ENCODE measurements at regions not wholly inside any gene's neighbourhood (a gene's known extent, or its start where the extent isn't known, plus 50 kb on each side); places are given as distances from the start of the nearest gene placed in this dataset.
A peak's percentile ranks its signal among the peaks of the same experiment; 100 is the strongest.
"Not testable (repeated sequence)": the region's sequence is repeated elsewhere in the genome, so short reads cannot be mapped to it uniquely, and the experiment has no call there.

DNA sequence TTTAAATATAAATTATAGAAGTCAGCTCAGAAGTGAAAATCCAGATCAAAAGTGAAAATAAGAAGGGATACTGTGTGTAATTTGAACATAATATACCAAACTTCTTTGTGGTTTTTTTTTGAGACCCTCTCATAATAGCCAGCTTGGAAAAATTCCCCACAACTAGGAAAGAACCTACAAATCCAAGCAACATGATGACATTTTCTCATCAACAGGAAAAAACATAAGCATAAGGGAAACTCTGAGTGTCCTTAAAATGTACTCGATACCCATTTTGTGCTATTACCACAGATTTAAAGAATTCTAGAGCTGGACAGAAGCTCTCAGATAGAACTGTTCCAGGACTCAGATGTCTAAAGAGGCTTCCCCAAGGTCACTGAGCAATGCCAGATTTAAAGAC is 214.8 kb upstream of the KLF14 start:
- no peak for DNase-seq

DNA sequence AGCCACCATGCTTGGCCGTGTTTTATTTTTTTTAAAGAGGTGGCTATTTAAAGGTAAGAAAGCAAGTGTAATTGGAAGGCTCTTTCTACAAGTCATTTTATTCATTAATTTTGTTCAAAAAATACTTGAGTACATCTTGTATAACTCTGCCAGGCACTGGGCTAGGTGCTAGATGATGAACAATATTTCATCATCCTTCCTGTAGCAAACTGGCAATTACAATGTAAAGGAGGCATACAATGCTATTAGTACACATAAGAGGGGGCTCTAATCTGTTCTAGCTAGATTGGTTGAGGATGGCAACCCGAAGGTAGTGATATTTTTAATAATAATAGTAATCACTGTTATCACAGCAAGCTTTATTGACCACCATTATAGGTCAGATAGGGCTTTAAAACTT is 215.5 kb upstream of the KLF14 start:
- DNase-seq: no peak

DNA sequence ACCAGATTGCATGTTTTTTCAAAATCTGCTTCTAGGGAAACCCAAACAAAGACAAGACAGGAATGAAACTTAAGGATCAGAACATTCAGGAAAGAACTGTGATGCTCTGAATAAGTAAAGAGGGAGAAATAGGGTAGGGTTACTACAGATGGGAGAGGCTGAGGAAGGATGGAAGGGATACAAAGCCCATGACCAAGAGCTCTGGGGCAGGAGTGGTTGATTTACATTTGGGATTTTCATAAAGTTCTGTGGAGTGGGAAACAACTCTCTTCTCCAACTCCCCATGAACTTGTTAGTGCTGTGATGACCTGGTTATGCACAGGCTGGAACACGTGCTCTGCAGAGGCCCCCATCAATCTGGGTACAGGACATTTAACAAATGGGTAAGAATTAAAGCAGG is 216.0 kb upstream of the KLF14 start:
- DNase-seq: no peak

DNA sequence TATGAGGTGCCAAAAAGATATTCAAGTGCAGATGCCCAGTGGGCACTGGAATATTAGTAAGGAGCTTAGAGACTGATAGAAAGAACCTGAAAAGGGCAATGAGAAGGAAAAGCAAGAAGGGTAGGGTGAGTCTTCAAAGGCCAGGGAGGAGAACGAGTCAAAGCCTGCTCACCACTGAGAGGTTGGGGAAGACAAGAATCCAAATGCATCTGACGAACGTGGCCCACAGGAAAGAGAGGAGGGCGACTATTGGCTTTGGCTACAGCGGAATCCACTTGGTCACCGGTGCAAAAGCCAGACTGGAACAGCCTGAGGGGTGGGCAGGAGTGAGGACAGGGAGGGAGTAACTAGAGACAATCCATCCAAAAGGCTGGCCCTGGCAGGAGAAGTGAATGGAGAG is 216.7 kb upstream of the KLF14 start:
- no peak for DNase-seq

DNA sequence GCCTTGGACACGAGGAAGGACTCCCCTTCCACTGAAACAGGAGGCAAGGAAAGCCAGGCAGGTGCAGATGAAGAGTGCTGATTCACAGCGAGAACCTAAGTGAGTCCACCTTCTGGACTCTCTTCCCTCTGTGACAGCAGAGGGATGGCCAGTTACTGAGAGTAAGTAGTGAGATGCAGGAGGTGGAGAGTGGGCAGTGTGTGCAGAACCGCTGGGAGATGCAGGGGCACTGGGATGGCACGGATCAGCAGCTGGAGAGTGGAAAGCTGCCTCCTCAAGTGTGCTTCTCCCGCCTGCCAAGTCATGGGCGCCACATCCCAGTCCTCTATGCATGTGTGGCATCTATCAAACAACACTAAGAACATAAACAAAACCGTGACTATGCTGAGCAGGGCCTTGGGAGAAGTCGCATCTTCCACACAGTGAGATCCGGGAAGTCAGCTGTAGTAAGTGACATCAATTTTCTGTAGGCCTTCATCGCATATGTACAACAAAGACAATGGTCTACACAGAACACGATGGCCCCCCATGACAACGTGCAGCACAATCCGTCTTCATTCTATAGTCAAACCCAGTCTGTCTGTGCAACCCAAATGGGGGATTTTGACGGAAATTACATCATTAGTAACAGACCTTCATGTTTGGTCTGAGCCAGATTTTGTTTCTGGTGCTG is 217.4 kb upstream of the KLF14 start:
- peak; percentile 24 for DNase-seq

DNA sequence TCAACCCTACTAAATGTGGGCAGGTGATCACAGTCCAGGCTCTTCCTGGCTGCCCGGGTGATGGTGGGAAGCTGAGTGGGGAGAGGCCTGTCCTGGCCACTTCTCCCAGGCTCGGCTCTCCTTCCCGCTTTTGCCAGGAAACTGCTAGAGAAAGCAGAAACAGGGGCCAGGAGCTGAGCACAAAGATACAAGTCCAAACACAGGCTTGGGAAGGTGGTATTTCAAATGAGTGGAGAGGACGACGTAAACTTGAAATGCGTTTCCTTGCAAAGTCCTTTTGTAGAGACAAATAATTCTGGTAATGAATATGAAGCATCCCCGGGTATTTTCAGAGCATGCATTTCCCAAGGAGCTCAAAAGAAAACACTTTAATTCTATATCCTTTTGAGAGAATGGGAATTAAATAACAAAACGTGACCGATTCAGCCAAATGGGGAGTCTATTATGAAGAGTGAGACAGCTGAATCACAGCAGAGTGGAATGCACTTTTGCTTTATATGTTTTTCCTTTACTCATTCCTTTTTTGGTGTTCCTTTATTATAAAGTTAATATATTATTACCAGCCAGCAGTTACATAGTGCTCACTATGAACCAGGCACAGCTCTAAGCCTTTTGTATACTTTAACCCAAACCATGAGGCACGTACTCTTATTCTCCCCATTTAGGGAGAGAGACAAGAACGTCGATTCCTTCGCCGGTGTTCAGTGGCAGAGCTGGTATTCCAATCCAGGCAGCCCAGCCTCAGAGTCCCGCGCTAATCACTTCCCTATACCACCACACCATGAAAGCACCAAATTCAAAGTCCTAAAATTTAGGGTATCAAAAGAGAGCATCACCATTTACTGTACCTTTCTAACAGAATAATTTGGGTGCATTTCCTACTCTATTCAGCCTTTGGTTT is 218.2 kb upstream of the KLF14 start:
- no peak for DNase-seq

DNA sequence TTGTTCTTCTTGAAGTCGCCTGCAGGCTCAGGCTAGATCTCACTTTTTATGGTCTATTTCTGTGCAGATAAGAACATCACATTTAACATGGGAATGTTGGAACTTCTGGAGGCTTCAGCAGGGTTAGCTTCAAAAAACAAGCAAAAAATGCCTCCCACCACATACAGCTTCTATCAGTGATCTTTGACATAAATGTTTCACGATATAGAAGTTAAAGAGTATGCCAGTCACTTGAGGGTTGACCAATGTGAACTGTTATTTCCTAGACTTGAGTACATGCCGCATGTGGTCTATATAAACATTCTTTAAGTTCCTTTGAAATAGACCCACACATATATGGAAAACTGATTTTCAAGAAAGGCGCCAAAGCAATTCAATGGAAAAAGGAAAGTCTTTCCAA is 219.2 kb upstream of the KLF14 start:
- DNase-seq: no peak

DNA sequence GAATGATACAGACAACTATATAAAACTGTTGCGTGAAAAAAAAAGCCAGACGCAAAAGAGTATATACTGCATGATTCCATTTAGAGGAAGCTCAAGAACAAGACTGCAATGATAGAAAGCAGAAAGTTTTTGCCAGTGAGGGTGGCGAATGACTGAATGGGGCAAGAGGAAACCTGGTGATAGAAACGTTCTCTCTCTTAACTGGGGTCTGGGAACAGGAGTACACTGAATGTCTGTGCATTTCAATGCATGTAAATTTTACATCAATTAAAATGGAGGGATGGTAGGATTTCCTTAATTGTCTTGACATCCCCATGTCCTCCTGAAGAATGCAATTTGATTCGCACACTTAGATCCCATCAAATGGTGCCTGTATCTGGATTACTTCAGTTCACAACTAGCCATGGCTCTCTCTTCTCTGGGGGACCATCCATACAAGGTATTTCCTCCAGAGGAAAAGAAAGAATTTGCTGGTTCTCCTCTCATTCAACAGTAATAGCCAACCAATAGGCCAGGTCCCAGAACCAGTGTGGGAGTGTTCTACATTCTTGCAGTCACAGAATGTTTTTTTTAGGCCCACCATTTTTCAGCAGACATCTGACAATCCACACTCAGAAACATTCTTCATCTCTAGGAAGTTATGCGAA is 221.0 kb upstream of the KLF14 start:
- no peak for DNase-seq

DNA sequence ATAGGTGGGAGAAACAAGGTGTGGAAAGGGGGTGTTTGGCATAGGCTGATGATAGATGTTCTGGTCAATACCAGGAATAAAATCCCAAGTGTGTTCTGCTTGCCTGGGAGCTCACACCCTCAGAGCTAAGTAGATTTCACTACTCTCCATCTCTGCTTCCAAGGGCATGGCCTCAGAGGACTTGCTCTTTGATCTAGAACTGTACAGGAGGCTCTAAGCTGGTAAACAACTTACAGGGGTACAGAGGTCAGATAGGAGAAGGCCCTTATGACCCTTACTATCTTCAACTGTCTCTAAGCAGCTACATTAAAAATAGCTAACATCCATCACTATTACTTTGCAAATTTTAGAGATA is 221.5 kb upstream of the KLF14 start:
- no peak for DNase-seq

DNA sequence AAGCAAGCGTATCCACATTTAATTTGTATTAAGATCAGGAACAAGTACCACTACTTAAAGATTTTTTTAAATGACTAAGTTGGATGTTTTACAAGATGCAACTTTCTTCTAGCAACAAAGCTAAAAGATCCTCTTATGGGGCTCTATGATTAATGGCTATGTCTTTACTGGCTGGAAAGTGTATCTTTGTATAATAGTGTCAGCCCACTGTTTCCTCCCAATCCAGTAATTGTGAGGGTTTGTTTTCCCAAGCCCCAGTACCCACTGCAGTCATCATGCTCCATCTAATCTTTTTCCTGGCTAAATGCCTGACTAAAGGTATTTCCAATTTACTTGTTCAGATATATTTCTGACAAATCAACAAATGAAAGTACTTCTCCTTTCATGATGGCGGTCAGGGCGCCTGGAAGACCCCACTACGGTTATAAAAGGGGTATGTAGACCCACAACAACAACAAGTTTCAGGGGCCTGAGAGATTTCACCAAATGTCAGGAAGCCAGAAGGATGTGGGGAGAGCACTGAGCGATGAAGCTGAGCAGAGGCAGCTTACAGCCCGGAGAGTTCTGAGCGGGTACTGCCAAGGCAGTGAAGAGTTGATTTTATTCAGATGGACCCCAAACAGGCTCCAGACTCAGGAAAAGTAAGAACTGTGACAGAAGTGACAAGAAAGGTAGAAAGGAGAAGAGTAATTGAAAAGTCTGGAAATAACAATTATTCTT is 222.6 kb upstream of the KLF14 start:
- no peak for DNase-seq

DNA sequence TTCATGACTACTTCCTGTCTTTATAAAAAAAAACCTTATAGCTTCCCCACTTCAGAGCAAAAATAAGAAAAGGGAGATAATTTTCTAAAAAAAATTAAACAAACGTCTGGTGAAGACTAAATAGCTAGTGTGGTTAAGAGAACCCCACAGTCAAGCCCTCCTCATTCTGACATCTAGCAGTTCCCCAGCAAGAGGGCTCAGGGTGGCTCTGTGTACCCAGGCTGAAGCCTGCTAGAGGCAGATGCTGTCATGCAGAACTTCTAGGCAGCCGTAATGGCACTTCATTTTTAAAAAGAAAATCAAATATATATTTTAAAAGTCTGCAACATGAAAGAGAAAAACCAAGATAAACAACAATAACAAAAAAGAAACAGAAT is 223.1 kb upstream of the KLF14 start:
- peak; percentile 49 for DNase-seq

DNA sequence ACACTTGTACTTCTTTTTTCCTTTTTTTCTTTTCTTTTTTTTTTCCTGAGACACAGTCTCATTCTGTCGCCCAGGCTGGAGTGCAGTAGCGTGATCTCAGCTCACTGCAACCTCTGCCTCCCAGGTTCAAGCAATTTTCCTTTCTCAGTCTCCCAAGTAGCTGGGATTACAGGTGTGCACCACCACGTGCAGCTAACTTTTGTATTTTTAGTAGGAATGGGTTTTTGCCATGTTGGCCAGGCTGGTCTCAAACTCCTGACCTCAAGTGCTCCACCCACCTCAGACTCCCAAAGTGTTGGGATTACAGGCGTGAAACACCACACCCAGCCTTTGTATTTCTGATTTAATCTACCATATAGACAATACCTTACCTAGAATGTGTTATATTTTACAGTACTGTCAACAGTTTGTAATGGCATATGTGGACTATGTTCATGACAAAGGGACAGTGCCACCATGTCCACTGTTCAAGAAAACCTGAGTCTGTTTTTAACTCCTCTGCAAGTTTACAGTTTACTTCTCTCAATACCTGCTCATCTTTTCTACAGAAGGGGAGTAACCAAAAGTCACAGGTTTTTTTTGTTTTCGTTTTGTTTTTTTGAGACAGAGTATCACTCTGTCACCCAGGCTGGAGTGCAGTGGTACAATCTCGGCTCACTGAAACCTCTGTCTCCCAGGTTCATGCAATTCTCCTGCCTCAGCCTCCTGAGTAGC is 223.9 kb upstream of the KLF14 start:
- DNase-seq: not testable (repeated sequence)

DNA sequence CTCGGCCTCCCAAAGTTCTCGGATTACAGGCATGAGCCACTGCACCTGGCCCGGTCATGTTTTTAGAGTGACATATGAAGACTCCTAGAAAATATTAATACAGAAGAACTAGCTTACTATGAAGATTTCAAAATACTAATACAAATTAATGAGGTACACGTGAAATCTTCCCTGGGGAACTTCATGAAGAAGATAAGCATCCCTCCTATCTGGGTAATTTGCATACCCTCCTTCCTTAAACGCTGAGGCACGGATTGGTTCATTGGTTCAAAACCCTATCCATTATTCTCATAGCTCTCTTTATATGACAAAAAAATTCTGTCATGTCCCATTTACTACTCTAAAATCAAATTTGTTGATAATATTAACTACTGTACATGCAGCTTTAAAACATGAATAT is 224.8 kb upstream of the KLF14 start:
- no peak for DNase-seq

DNA sequence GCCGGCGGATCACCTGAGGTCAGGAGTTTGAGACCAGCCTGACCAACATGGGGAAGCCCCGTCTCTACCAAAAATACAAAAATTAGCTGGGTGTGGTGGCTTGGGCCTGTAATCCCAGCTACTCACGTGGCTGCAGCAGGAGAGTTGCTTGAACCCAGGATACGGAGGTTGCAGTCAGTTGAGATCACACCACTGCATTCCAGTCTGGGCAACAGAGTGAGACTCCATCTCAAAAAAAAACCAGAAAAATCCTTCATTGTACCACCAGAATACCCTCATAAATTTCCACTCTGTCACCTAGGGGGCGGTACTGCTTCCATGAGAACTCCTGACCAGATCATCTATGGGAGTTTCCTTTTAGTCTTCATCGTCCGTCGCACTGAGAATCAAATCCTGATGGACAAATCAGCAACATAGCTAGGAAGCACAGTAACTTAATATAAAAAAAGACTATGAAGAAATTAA is 225.8 kb upstream of the KLF14 start:
- peak; percentile 18 for DNase-seq

DNA sequence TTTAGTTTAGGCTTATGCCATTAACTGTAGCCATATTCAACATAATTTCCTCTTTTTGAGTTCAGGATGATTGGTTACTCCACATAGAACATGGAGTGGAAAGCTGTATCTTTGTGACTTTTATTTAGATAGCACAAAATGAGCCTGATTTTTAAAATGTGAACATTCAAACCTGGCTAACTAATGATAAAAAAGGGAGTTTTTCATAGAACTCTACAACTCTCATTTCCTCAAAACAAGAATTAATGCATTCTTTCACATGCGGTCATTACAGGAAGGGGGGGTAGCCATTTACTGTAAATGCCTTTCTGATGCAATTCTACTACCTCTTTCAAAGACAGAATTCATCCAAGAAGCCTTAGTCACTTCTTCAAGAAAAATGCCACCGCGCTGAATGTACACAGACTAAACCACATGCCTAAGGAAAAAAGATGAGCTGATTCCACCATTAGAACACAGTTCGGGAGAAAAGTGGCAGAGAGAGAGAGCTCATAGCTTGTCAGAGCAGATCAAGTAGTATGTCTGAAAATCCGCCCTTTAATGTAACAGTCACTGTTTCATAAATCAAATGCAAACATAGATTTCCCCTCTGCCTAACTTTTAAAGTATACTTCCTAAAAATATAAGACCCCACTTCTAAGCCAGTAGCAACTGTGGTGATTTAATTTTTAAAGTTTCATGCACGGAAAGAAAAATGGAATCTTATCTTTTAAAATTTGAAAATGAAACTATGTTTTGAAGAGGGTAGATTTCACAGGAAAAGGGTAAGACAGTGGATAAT is 226.4 kb upstream of the KLF14 start:
- DNase-seq: peak; percentile 55

DNA sequence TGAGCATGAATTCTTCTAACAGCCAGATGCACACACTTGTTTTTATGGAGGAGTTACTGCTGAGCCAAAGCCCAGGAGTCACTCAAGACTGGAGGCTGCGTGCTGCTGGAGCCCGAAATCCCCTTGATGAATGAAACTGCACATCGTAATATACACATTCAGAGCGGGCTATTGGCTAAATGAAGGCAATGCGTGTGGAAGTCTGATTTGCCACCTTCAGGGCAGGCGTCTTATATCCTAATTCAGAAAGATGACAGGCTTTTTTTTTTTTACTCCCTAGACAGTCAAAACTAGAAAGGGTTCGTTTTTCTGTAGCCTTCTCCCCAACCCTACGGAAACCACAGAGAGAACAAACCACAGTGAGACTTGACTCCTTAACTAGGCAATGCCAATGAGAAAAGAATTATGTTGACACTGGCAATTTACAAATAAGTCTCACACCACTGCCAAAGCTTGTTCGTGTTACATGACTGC is 227.2 kb upstream of the KLF14 start:
- peak; percentile 83 for DNase-seq

DNA sequence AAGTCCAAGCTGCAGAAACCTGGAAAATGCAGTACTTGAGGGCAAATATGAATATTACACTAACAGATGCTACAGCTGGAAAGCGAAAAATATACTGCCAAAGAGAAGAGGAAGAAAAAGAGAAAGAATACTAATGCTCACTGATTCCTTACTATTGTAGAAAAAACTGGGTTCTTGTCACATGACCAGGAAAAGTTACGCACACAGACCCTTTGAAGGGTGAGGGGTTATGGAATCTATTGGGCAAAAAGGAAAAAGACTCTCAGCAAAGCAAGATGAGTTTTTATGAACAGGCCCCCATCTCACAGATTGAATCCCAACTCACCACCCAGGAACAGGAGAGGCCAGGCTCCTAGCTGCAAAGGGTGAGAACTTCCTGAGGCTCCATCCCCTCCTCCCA is 228.1 kb upstream of the KLF14 start:
- DNase-seq: no peak

DNA sequence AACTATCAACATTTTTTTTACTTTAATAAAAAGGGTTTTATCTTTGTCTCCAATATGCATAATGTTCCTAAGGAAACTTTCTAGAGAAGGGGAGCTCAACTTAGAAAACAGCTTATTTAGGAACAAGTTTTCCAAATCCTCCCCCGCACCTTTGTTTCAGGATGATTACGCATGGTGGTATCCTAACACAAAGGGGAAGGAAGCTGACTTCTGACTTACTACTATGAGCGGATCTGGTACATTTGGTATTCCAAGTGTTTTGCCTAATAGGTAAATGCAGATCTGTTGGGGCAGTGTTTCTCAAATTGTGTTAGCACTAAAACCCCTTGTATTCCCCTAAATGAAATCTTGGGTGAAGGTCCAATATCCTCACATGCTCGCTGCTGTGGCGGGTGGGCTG is 229.3 kb upstream of the KLF14 start:
- DNase-seq: no peak

DNA sequence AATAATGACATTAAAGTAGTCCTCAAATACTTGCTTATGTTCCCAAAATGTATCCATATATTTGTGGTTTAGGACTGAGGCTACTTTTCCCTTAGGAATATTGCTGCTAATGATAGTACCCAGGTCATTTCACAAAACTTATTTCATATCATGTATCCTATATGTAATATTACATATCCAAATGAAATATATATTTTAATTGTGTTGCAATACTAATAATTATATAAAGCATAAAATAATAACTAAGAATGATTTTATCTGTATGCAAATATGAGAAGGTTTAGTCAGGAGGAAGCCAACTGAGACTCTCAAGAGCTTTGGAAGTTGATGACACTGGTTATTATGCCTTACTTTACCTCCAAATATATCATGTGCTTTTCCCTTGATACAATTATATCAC is 231.5 kb upstream of the KLF14 start:
- no peak for DNase-seq

DNA sequence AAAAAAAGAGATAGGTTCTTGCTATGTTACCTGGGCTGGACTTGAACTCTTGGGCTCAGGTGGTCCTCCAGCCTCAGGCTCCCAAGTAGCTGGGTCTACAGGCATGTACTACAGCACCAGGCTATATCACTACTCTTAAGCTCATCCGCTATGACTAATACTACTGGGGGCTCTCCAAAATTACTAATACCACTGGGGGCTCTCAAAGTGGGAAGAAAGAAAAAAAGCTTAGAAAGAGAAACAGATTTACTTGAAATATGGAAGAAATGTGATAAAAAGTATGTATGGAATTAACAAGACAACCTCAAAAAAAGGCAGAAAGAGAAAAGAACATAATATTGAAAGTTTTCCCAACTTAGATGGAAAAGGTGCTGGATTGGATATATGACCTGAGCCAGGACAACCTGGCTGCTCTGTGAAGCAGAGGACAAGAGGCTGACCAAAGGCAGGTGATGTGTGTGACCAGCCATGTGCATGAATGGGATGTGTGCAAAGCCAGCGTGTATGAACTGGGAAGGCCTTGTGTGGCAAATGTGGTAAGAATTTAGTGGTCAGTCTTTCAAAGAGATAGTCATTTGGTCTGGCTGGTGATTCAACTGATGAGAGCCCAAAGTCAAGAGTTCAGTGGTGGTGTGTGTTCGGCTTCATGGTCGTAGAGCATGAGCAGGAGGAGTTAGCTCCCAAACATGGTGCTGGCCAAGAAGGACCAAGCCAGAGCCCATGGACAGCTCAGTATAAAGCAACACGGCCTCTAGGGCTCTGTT is 232.4 kb upstream of the KLF14 start:
- no peak for DNase-seq

DNA sequence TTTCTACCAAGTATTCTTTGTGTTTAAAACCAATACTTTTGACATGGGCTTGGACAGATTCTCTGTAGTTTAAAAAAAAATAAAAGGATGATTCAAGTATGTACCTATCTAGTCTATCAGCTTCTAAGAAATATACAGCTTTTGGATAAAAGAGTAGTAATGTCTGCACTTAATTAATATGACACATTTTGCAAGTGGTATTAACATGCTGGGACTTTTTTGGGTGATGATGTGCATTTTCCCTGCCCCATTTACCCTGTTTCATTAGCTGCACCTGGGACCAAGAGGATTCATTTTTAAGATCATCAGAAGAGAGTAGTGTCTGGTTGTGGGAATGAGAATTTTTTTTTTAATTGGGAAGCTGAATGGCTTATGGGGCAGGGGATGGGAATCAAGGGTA is 236.2 kb upstream of the KLF14 start:
- no peak for DNase-seq

Data from CD4-positive, alpha-beta T cell treated with Interferon gamma for 1 hour (primary cell).